ENCODE measurements at regions not wholly inside any gene's neighbourhood (a gene's known extent, or its start where the extent isn't known, plus 50 kb on each side); places are given as distances from the start of the nearest gene placed in this dataset.

GRCh38 chr14:97536421-97536820 is 739.2 kb downstream of the VRK1 start:
- TF ChIP-seq CTCF (conservative IDR thresholded peaks at IDR 0.05; ENCODE audit: low read depth, low read length) (no peak), USF2 (IDR thresholded peaks at IDR 0.05; ENCODE audit: low read depth, low read length) (no peak), CEBPB (IDR thresholded peaks at IDR 0.05; ENCODE audit: low read depth, low read length) (no peak), RAD21 (IDR thresholded peaks at IDR 0.05; ENCODE audit: low read length) (no peak), POLR2A (IDR thresholded peaks at IDR 0.05; ENCODE audit: low read depth, low read length) (no peak), ELK1 (IDR thresholded peaks at IDR 0.05; ENCODE audit: borderline replicate concordance, low read depth, low read length) (no peak), MAFK (IDR thresholded peaks at IDR 0.05; ENCODE audit: low read depth, low read length) (no peak), RFX5 (IDR thresholded peaks at IDR 0.05; ENCODE audit: low read depth, low read length) (no peak)

Data from IMR-90 (cell line).